GDM1 (cell line): ENCODE measurements at regions not wholly inside any gene's neighbourhood (a gene's known extent, or its start where the extent isn't known, plus 50 kb on each side); places are given as distances from the start of the nearest gene placed in this dataset.

Experiments
- DNase-seq: peaks from one replicate; lab custom pipeline; 2025; lab: John Stamatoyannopoulos, UW

DNA sequence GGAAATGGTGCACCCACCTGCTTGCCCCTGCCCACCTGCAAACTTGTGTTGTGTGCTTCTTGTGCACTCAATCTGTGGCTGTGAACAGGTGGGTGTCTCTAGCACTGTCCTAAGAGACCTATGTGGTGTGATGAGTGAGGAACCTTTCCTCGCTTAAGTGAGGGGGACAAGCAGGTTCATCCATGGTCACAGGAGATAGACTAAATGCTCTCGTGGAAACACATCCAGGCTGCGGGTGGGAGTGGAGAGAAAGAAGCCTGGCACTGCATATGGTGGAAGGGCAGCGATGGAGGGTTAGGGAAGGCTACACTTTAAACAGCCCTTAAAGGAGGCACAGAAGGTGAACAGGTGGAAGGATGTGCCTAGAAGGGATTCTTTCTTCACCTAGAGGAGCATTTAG lies 330.9 kb downstream of the CXCL12 start:
- DNase-seq: no peak

DNA sequence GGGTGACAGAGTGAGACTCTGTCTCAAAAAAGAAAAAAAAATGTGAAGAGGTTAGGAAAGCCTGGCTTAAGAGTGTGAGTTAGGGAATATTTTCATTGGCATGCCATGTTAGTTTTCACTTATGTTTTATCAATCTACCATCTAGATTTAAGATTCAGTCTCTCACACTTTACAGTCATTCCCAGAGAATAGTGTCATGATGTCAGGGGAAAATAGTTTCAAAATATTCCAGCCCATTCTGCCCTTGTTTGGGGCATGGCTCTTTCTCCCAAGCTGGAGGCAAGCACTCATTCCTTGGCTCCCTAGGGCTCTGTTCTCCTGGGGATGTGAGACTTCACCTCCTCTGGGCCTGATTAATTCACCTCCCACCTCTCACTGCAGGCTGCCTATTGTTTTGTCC lies 331.5 kb downstream of the CXCL12 start:
- no peak for DNase-seq

- DNase-seq: no peak
Observed at GRCh38 chr10:44051584-44052385, 333.1 kb downstream of the CXCL12 start.

GRCh38 chr10:44051091-44051490 lies 333.8 kb downstream of the CXCL12 start:
- DNase-seq: no peak

DNA sequence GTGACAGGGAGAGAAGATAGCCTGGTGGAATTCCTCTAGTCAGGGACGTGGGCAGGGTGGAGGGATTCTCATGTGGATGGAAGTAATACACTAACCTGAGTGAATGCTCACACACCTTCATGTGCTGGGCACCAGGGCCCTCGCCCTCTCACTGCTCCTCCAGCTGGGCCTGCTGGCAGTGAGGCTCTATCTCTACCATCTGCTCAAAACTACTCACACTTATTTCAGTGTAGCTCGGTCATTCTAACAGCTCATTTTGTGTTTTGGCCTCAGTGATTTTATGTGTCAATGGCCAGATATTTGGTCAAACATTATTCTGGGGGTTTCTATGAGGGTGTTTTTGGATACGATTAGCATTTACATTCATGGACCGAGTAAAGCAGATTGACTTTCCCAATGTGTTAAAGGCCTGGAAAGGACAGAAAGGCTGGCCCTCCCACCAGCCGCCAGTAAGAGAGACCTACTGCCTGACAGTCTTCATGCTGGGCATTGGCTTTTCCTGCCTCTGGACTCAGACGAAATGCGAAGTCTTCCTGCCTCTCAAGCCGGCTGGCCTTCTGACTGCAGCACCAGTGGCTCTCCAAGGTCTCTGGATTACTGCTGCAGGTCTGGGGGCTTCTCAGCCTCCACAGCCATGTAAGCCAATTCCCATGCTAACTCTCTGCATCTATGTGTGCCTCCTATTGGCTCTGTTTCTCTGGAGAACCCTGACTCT lies 335.4 kb downstream of the CXCL12 start:
- no peak for DNase-seq

DNA sequence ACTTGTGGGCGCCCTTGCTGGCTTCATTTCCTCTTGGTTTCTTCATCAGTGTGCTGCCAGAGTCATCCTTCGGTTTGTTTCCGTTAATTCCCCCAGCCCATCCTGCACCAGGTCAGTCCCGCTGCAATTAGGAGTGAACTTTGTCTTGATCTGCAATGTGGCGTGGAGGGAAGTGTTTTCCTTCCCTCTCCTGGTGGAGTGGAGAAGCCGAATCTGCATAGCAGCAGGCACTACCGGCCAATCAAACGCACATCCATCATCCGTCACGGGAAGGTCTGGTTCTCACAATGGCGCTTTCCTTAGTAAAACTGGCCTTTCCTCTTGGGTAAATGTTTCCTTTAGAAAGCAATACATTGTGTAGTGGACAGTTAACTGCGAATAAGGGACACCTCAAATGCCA lies 337.5 kb downstream of the CXCL12 start:
- DNase-seq: no peak

DNA sequence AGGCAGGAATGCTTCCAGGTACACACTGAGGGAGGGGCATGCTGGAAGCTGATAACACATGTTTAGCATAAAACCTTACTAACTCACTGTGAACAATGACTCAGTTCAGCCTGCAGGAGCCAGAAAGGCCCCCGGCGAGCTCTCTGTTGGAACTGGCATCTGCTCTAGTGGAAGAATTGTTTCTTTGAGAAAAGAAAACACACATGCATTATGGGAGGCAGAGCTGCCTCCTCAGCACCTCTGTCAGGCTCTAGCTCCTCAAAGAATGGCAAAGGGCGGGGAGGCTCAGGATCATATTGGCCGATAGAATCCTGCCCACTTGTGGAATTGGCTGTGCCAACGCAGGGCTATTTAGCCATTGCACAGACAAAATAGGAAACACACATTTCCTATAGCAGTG lies 338.3 kb downstream of the CXCL12 start:
- no peak for DNase-seq

DNA sequence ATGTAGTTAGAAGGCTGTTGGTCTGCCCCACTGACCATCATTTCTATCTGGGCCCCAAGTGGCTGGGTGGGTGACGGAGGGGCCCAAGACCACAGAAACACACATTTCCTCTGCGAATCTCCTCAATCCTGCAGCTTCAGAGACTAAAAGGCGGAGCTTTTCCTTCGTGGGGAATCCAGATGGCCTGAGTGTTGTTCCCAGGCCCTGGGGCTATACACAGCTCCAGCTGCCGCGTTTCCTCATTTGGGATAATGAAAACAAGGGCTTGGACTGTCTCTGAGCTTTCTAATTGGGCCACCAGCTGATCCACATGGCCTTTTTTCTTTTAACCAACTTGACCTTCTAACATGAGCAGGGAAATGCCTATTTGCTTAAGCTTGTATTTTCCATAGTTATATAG lies 339.9 kb downstream of the CXCL12 start:
- no peak for DNase-seq

- no peak for DNase-seq
Observed at GRCh38 chr10:44044549-44044948, 340.3 kb downstream of the CXCL12 start.

DNA sequence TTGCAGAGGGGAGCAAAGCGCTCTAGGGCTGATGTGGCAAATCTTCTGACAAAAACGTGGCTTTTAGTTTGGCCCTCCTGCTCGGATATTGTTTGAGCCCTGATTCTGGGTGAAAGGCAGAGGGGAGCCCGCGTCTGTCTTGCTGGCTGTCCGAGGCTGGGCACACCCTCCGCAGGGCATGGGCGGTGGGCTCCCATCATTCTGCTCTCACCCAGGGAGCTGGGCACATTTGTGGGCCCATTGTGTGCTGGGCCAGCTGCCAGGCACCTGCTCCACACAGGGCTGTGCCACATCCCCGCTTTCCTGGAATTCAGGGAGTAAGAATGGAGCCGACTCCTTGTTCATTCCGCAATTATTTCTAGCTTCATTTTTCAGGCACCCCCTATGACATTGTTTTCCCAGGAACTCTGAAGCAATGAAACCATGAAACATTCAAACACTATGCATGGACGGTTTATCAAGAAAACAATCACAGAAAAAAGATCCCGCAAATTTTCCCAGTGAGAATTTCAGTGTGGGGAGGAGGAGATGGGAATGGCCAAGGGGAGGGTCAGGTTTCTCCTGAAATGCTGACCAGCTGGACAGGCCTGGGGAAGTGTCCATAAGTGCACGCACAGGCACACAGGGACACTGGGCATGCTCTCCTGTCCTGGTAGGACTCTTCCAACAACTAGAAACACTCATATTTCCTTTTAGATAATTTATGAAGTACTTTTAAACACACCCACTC lies 341.1 kb downstream of the CXCL12 start:
- DNase-seq: no peak

- no peak for DNase-seq
Observed at GRCh38 chr10:44042926-44043602, 341.8 kb downstream of the CXCL12 start.

GRCh38 chr10:44042075-44042770 lies 342.7 kb downstream of the CXCL12 start:
- DNase-seq: no peak

GRCh38 chr10:44039599-44039998 lies 345.3 kb downstream of the CXCL12 start:
- DNase-seq: no peak

DNA sequence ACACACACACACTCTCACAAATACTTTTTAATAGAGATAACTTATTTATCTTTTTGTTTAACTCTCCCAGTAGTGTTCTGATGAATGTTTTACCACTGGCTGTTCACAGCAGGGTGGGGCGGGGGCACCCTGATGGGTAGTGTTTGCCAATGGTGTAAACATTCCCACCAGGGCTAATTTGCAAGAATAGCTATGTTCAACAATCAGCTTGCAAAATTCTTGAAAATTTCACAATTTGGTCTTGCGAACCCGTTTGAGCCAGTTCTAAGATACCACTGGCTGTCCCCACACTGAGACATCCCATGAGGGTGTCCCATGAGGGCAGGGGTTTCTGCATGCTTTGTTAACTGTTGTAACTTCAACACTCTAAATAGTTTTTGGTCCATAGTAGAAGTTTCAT lies 348.5 kb downstream of the CXCL12 start:
- DNase-seq: no peak

GRCh38 chr10:44035474-44036197 lies 349.3 kb downstream of the CXCL12 start:
- no peak for DNase-seq

DNA sequence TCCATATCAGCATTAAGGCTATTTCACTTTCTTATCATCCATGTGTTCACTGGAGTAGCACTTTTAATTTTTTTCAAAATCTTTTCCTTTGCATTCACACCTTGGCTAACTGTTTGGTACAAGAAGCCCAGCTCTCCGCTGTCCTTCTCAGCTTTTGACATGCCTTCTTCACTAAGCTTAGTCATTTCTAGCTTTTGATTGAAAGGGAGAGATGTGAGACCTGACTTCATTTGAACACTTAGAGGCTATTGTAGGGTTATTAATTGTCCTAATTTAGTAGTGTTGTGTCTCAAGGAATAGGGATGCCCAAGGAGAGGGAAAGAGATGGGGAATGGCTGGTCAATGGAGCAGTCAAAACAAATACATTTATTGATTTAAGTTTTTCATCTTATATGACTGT lies 350.0 kb downstream of the CXCL12 start:
- no peak for DNase-seq

GRCh38 chr10:44033008-44033407 lies 351.9 kb downstream of the CXCL12 start:
- DNase-seq: no peak

DNA sequence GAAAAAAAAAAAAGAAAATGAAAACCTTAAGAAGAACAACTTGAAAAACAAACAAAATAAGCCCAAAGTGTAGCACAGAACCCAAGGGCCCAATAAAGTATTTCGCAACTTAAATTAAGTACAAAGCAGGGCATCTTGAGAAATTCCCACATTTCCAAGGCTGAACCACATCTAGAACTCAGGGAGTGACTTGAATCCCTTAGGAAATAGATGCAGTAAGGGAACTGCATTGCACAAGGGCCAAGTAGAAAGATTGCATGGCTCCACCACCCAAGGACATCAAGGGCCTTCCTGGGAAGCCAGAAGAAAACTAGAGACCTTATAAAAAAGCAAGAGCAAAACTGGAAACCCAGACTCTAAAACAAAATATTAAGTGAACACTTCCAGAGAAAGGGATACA lies 352.7 kb downstream of the CXCL12 start:
- no peak for DNase-seq

- DNase-seq: no peak
Observed at GRCh38 chr10:44030738-44031137, 354.2 kb downstream of the CXCL12 start.

GRCh38 chr10:44030132-44030531 lies 354.8 kb downstream of the CXCL12 start:
- no peak for DNase-seq
